Nephron progenitor cell (in vitro differentiated cells): ENCODE measurements at regions not wholly inside any gene's neighbourhood (a gene's known extent, or its start where the extent isn't known, plus 50 kb on each side); places are given as distances from the start of the nearest gene placed in this dataset.

Experiments used
- DNase-seq: peaks from one replicate; pipeline ENCODE4 v3.0.0; 2021
- H3K27ac Mint-ChIP-seq: 2 replicates; pipeline ENCODE4 v1.8.0; 2021; ENCODE audit warnings: mild to moderate bottlenecking, moderate library complexity, mixed read lengths
- H3K27me3 Mint-ChIP-seq: 2 replicates; pipeline ENCODE4 v1.8.0; 2021; ENCODE audit warnings: mild to moderate bottlenecking, low read depth, mixed read lengths; ENCODE audit not compliant: poor library complexity
- H3K36me3 Mint-ChIP-seq: 2 replicates; pipeline ENCODE4 v1.8.0; 2021; ENCODE audit warnings: low read depth, mixed read lengths
- H3K4me1 Mint-ChIP-seq: 2 replicates; pipeline ENCODE4 v1.8.0; 2021; ENCODE audit warnings: mixed read lengths
- H3K4me3 Mint-ChIP-seq: 2 replicates; pipeline ENCODE4 v1.8.0; 2021; ENCODE audit warnings: mild to moderate bottlenecking, moderate library complexity, mixed read lengths
- H3K9me3 Mint-ChIP-seq: 2 replicates; pipeline ENCODE4 v1.8.0; 2021; ENCODE audit warnings: mild to moderate bottlenecking, moderate library complexity, mixed read lengths
- CTCF ChIP-seq: fragments of 200-600 bp; sonication (generic); IDR thresholded peaks from 2 replicates; pipeline ENCODE4 v1.5.0; 2021; ENCODE audit warnings: antibody characterized with exemption

GRCh38 chr10:131587976-131588680, 276.6 kb upstream of the TCERG1L start:
- Mint-ChIP-seq H3K27ac (no peak overlapping the region), H3K36me3 (no peaks in the 10 kb centered on the region), H3K27me3 (peaks cover 14% of the 10 kb centered on the region), H3K4me3 (no peak overlapping the region), H3K9me3 (peaks cover 12% of the 10 kb centered on the region), H3K4me1 (peaks cover 9% of the 10 kb centered on the region)
- no peak for TF ChIP-seq CTCF
- no peak for DNase-seq

- H3K4me1 Mint-ChIP-seq: peaks cover 9% of the 10 kb centered on the region
- peaks cover 14% of the 10 kb centered on the region for H3K27me3 Mint-ChIP-seq
- TF ChIP-seq CTCF: no peak
- no peak for DNase-seq
- H3K27ac Mint-ChIP-seq: no peak overlapping the region
- H3K4me3 Mint-ChIP-seq: no peak overlapping the region
- no peaks in the 10 kb centered on the region for H3K36me3 Mint-ChIP-seq
- H3K9me3 Mint-ChIP-seq: peaks cover 12% of the 10 kb centered on the region
Observed at GRCh38 chr10:131588704-131589220, 277.2 kb upstream of the TCERG1L start.

- Mint-ChIP-seq H3K4me3 (no peak overlapping the region), H3K4me1 (no peaks in the 10 kb centered on the region), H3K27me3 (peaks cover 14% of the 10 kb centered on the region), H3K27ac (no peak overlapping the region), H3K36me3 (no peaks in the 10 kb centered on the region), H3K9me3 (peaks cover 10% of the 10 kb centered on the region)
- no peak for TF ChIP-seq CTCF
- no peak for DNase-seq
Observed at GRCh38 chr10:131590567-131590966, 279.0 kb upstream of the TCERG1L start.

- Mint-ChIP-seq H3K4me3 (no peak overlapping the region), H3K4me1 (no peaks in the 10 kb centered on the region), H3K9me3 (peaks cover 4% of the 10 kb centered on the region), H3K27ac (no peak overlapping the region), H3K36me3 (no peaks in the 10 kb centered on the region), H3K27me3 (peaks cover 8% of the 10 kb centered on the region)
- no peak for TF ChIP-seq CTCF
- DNase-seq: no peak
Observed at GRCh38 chr10:131591936-131592335, 280.4 kb upstream of the TCERG1L start.

- no peaks in the 10 kb centered on the region for H3K4me1 Mint-ChIP-seq
Observed at GRCh38 chr10:131609176-131609575, 291.6 kb upstream of the PPP2R2D start.

More at GRCh38 chr10:131609176-131609575, 291.6 kb upstream of the PPP2R2D start:
- peaks cover 16% of the 10 kb centered on the region for H3K27me3 Mint-ChIP-seq
- H3K9me3 Mint-ChIP-seq: peaks cover 27% of the 10 kb centered on the region
- no peak overlapping the region for H3K4me3 Mint-ChIP-seq
- no peak overlapping the region for H3K27ac Mint-ChIP-seq
- H3K36me3 Mint-ChIP-seq: peaks cover 4% of the 10 kb centered on the region
- no peak for TF ChIP-seq CTCF
- no peak for DNase-seq
